ENCODE measurements at regions not wholly inside any gene's neighbourhood (a gene's known extent, or its start where the extent isn't known, plus 50 kb on each side); places are given as distances from the start of the nearest gene placed in this dataset.

DNA sequence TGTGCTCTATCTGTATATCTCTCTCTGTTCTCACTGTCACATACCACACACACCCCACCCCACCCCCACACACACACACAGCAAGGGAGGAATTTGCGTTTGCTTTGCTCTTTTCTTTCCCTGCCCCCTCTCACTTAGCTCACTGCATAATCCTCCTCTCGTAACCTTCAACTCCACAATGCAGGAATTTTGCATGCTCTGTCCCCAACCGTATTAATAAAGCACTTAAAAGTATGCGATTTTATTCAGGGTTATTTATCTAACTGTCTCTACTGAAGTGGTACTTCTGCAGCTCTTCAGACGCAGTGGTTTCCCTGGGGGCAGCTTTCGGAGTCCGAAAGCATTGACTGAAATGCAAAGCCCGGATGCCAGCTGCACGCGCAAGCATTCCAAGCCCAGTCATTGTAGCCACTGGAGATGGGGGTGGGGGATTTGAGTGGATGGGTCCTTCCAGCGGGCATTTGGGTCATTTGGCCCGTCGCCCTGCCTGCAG, 105.4 kb upstream of the RBFOX1 start:
- ATAC-seq (no peak), DNase-seq (ENCODE audit: low read depth, low spot score) (no peak)
- no peak overlapping the region for H3K9ac ChIP-seq (ENCODE audit: low read length)
- no peaks in the 10 kb centered on the region for H3K9me2 ChIP-seq (ENCODE audit: insufficient read depth)
- intact Hi-C loops (cut with micrococcal nuclease): no loop called here
- CTCF ChIA-PET: no interaction called here
- RAD21 ChIA-PET (ENCODE audit: low non-redundant PET in 1 of 2, low total read pairs in 2 of 2, uncharacterized antibody in 2 of 2, unreplicated experiment in 2 of 2): no interaction called here
- peaks cover 6 to 25% of the 10 kb centered on the region in 2 experiments; a peak in 2 of 4 replicates for H3K9me3 ChIP-seq (ENCODE audit: control insufficient read depth in 1 of 2, insufficient read depth in 1 of 2, low read depth in 1 of 2, low read length in 2 of 2)
- POLR2A ChIA-PET: no interaction called here
- no peaks in the 10 kb centered on the region for H3K4me1 ChIP-seq (ENCODE audit: control insufficient read depth in 1 of 2, insufficient read depth in 2 of 2, low read length in 2 of 2)
- H3K79me2 ChIP-seq (ENCODE audit: insufficient read depth, low read length): no peaks in the 10 kb centered on the region
- H3K4me3 ChIP-seq (replicated peaks in 1 of 2; ENCODE audit: low read depth in 1 of 2, low read length in 2 of 2): no peak overlapping the region
- TF ChIP-seq SIN3A (IDR thresholded peaks at IDR 0.05; ENCODE audit: low read depth) (no peak), SRF (IDR thresholded peaks at IDR 0.05; ENCODE audit: low read depth) (no peak), EZH2phosphoT487 (IDR thresholded peaks at IDR 0.05; ENCODE audit: borderline replicate concordance) (no peak), ELF1 (IDR thresholded peaks at IDR 0.05; ENCODE audit: borderline replicate concordance, low read depth) (no peak), EGR1 (IDR thresholded peaks at IDR 0.05; ENCODE audit: low read depth) (no peak), JUND (IDR thresholded peaks at IDR 0.05) (no peak), POLR2A (IDR thresholded peaks at IDR 0.05; ENCODE audit: borderline replicate concordance, extremely low read depth, insufficient read depth, insufficient read length) (no peak), EZH2 (IDR thresholded peaks at IDR 0.05) (no peak), RAD21 (IDR thresholded peaks at IDR 0.05; ENCODE audit: low read depth) (no peak)
- TF ChIP-seq, protein P1, sequence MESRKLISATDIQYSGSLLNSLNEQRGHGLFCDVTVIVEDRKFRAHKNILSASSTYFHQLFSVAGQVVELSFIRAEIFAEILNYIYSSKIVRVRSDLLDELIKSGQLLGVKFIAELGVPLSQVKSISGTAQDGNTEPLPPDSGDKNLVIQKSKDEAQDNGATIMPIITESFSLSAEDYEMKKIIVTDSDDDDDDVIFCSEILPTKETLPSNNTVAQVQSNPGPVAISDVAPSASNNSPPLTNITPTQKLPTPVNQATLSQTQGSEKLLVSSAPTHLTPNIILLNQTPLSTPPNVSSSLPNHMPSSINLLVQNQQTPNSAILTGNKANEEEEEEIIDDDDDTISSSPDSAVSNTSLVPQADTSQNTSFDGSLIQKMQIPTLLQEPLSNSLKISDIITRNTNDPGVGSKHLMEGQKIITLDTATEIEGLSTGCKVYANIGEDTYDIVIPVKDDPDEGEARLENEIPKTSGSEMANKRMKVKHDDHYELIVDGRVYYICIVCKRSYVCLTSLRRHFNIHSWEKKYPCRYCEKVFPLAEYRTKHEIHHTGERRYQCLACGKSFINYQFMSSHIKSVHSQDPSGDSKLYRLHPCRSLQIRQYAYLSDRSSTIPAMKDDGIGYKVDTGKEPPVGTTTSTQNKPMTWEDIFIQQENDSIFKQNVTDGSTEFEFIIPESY (IDR thresholded peaks at IDR 0.05; ENCODE audit: extremely low read depth, insufficient replicate concordance, low read length): no peak
- TF ChIP-seq, protein P2, sequence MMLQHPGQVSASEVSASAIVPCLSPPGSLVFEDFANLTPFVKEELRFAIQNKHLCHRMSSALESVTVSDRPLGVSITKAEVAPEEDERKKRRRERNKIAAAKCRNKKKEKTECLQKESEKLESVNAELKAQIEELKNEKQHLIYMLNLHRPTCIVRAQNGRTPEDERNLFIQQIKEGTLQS (IDR thresholded peaks at IDR 0.05): no peak
- TF ChIP-seq, protein P3, sequence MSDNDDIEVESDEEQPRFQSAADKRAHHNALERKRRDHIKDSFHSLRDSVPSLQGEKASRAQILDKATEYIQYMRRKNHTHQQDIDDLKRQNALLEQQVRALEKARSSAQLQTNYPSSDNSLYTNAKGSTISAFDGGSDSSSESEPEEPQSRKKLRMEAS (IDR thresholded peaks at IDR 0.05): no peak
- TF ChIP-seq, protein P4, sequence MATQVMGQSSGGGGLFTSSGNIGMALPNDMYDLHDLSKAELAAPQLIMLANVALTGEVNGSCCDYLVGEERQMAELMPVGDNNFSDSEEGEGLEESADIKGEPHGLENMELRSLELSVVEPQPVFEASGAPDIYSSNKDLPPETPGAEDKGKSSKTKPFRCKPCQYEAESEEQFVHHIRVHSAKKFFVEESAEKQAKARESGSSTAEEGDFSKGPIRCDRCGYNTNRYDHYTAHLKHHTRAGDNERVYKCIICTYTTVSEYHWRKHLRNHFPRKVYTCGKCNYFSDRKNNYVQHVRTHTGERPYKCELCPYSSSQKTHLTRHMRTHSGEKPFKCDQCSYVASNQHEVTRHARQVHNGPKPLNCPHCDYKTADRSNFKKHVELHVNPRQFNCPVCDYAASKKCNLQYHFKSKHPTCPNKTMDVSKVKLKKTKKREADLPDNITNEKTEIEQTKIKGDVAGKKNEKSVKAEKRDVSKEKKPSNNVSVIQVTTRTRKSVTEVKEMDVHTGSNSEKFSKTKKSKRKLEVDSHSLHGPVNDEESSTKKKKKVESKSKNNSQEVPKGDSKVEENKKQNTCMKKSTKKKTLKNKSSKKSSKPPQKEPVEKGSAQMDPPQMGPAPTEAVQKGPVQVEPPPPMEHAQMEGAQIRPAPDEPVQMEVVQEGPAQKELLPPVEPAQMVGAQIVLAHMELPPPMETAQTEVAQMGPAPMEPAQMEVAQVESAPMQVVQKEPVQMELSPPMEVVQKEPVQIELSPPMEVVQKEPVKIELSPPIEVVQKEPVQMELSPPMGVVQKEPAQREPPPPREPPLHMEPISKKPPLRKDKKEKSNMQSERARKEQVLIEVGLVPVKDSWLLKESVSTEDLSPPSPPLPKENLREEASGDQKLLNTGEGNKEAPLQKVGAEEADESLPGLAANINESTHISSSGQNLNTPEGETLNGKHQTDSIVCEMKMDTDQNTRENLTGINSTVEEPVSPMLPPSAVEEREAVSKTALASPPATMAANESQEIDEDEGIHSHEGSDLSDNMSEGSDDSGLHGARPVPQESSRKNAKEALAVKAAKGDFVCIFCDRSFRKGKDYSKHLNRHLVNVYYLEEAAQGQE (IDR thresholded peaks at IDR 0.05; ENCODE audit: low read depth): no peak
- no peak overlapping the region for H2AFZ ChIP-seq (ENCODE audit: low read depth, low read length, poor library complexity, severe bottlenecking)
- no TSS peak for BruUV-seq (replicated peaks)
- H3K4me2 ChIP-seq (ENCODE audit: low read length): no peak overlapping the region
- no peaks in the 10 kb centered on the region for H4K20me1 ChIP-seq (ENCODE audit: insufficient read depth)
- no peaks in the 10 kb centered on the region for H3K27me3 ChIP-seq (ENCODE audit: insufficient read depth, low read length)
- no peaks in the 10 kb centered on the region for H3K36me3 ChIP-seq (ENCODE audit: control insufficient read depth in 1 of 2, insufficient read depth in 2 of 2, low read length in 2 of 2)
- no peak overlapping the region for H3K27ac ChIP-seq (ENCODE audit: low read depth, low read length)
